GM18870 (cell line): ENCODE measurements at regions not wholly inside any gene's neighbourhood (a gene's known extent, or its start where the extent isn't known, plus 50 kb on each side); places are given as distances from the start of the nearest gene placed in this dataset.
"Not testable (repeated sequence)": the region's sequence is repeated elsewhere in the genome, so short reads cannot be mapped to it uniquely, and the experiment has no call there.

ENCODE experiments used
- ATAC-seq: cut with Tn5 transposase; IDR thresholded peaks from one replicate; pipeline ENCODE4 v1.9.1; 2021; ENCODE audit warnings: moderate library complexity; ENCODE audit not compliant: unreplicated experiment

- ATAC-seq = not testable (repeated sequence)
Measured at GRCh38 chr1:149352205-149352604, 122.6 kb upstream of the NBPF19 start.

DNA sequence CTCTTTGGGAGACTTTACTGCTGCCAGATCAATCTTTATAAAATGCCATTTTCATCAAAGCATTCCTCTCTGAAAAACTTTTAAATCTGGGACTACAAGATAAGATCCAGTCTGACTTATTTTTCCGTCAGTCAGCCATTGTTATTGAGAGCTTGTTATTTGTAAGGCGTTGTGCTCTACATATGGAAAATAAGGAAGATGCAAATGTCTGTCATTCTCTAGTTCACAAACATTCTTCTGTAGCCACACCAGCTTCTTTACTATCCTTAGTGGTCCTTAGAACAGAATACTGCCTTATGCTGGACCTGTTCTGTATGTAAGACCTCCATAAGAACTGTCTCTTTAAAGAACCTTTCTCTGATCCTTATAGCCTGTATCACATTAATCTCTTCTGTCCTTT, 120.3 kb upstream of the NBPF19 start:
- not testable (repeated sequence) for ATAC-seq

GRCh38 chr1:149355748-149356147, 119.1 kb upstream of the NBPF19 start:
- not testable (repeated sequence) for ATAC-seq

- not testable (repeated sequence) for ATAC-seq
Measured at GRCh38 chr1:149356152-149356551, 118.7 kb upstream of the NBPF19 start.

- ATAC-seq = not testable (repeated sequence)
Measured at GRCh38 chr1:149360351-149360750, 114.5 kb upstream of the NBPF19 start.

DNA sequence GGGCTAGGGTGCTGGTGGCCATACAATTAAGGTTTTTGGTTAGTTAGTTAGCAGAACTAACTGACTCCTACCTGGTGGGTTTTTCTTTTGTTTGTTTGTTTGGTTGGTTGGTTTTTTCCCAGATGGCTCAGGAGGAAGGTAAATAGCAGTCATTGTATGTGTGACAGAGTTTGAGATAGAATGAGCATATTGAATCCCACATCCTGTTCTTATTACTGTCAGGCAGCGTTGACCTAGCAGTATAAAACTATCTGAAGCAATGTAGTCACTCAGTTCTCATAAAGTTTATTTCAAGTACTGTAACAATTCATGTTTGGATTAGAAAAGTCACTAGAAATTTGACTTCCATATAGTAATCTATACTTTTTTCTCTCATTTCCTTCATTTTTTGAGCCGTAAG, 113.5 kb upstream of the NBPF19 start:
- ATAC-seq = not testable (repeated sequence)

GRCh38 chr1:149364188-149364981, 110.5 kb upstream of the NBPF19 start:
- ATAC-seq = not testable (repeated sequence)

DNA sequence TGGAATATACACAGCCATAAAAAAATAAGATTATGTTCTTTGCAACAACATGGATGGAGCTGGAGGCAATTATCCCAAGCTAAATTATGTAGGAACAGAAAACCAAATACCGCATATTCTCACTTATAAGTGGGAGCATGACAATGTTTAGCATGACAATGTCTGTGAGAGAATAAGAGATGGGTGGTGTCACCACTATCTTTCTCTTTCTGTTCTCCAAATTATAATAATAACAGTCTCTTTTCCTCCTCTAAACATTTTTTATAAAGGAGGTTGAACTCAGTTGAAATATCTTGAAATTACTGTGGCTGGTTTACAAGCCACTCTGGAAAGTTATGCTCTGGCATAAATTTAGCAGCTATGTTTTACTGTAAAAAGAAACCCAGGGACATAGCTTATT, 108.4 kb upstream of the NBPF19 start:
- not testable (repeated sequence) for ATAC-seq

DNA sequence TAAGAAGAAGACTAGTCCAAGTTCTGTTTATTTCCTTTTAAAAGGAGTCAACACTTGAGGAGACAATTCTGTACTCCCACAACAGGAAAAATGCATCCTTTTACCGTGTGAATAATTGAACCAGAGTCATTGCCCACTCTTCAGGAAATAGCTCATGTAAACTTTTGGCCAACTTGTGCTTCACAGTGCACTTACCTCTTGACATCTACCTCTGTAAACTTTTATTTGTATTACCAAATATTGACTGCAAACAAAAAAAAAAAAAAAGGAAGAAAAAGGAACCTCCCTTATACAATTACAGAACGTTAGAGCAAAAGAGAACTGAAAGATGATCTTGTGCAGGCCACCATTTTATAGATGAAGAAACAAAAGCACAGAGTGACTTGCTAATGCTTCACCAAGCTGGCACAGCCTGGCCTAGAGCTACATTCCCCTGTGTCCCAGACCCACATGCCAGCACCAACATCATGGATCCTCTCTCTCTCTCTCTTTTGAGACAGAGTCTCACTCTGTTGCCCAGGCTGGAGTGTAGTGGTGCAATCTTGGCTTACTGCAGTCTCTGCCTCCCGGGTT, 107.3 kb upstream of the NBPF19 start:
- not testable (repeated sequence) for ATAC-seq

DNA sequence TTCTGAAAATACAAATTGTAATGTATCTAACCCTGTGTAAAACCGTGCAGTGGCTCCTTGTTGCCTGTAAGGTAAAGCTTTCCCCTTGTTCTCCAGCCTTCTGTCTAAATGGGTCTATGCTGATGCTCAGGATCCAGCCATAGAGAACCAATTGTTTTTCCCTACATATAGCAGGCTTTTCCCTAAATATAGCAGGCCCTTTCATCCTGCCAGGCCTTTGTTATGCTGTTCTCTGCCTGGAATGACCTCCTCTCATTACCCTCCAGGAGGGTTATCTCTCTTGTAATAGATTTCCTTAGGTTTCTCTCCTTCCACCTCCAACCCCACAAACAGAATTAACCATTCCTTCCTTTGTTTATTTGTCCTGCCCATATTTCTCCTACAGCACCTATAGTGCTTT, 106.5 kb upstream of the NBPF19 start:
- ATAC-seq = not testable (repeated sequence)

DNA sequence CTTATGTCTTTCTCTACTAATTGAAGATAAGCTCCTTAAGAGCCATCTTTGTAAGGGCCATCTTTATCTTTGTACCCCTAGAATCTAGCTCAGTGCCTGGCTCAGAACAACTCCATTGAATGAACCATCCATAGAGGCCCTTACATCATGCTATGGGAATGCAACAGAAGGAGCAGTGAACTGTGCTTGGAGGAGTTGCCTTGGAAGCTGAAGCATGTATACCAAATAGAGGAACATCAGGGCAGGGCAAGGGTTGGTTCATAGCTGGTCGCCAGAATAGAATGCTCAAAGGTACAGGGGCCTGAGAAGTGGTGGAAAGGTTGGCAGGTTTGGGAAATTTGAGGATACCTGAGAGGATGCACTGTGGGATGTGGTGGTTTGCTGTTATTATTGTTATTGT, 105.8 kb upstream of the NBPF19 start:
- not testable (repeated sequence) for ATAC-seq

DNA sequence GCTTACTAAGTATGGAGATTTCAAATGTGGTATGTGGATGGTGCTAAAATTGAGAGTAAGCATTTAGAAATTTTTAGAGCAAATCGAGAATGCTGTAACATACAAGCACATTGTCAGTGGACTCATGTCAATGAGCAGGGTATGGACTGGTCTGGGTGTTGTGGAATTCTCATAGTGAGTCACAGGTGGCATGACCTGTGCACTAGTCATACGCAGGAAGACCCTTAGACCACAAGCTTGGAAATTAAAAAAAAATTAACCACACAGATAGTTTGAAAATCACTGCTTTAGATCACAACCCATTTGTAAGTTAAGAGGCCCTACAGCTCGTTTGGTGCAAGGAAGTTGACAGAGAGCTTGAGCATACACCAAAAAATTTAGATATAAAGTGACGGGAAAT, 102.9 kb upstream of the NBPF19 start:
- not testable (repeated sequence) for ATAC-seq

DNA sequence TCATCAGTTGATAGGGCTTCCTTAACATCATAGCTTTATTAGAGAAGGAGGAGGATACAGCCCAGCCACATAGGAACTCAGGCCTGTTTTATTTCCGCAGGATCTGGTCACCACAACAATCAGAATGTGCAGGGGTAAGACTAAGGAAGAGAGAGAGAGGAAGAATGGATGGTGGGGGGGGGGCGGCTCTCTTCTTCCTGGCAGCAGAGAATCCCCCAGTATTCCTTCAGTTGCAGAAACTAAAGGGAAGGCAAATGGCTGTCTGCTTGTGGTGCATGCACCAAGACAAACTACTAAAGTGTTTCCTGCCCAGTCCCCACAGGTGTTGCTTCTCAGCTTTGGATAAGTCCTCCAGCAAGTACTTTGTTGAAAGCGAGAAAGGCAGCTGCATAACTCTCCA, 96.4 kb upstream of the NBPF19 start:
- not testable (repeated sequence) for ATAC-seq

DNA sequence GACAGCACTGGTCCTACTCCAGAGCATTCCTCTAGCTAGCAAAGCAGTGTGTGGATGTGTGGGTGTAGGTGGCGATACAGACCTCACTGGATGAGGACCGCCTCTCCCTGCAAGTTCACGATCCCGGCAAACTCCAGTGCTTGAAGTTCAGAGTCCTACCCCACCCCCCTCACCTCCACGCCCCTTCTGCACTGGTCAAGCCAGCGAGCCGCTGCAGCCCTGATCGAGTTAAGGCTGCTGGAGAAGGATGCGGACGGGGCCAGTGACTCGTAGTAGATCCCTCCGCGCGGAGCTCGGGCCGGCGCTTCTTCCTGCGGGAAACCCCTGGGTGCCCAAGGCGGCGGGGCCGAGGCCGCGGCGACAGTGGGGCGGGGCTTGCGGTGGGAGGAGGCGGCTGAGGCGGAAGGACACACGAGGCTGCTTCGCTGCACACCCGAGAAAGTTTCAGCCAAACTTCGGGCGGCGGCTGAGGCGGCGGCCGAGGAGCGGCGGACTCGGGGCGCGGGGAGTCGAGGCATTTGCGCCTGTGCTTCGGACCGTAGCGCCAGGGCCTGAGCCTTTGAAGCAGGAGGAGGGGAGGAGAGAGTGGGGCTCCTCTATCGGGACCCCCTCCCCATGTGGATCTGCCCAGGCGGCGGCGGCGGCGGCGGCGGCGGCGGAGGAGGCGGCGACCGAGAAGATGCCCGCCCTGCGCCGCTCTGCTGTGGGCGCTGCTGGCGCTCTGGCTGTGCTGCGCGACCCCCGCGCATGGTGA, 84.5 kb upstream of the NBPF19 start:
- not testable (repeated sequence) for ATAC-seq

DNA sequence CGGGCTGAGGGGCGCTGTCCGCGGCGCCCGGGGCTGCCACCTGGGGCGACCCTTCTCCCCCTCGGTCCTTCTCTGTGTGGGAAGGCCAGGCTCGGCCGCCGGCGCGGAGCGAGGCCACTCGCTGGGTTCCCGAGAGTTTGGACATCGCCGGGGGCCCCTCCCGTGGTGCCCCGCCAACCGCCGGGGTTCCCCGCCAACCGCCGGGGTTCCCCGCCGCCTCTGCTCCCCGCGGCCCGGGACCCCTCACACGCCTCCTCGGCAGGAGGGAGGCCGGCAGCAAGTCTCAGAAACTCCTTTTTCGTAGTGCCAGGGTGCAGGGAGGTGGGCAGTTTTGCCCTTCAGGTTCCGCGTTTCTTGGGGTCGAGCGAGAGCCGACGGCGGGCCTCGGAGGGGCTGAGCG, 83.9 kb upstream of the NBPF19 start:
- not testable (repeated sequence) for ATAC-seq

GRCh38 chr1:149395802-149396201, 79.0 kb upstream of the NBPF19 start:
- not testable (repeated sequence) for ATAC-seq

DNA sequence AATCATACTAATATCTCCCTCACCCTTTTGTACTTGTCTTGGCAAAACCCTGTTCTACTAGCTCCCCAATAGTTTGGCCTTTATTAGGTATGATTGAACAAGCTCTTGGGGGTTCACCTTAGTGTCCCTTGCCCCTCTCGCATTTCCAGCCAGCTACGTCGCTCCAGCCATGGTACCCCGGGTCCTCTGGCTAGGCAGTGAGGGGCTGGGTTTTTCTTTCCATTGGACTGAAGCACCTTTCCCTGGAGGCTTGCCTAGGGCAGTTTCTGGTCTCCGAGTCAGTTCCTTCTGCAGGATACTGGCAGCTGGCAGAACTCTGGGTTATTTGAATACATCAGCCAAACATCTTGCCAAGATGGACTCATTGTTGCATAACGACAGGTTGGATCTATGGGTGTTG, 76.3 kb upstream of the NBPF19 start:
- ATAC-seq = not testable (repeated sequence)

GRCh38 chr1:149408404-149408803, 66.4 kb upstream of the NBPF19 start:
- not testable (repeated sequence) for ATAC-seq

DNA sequence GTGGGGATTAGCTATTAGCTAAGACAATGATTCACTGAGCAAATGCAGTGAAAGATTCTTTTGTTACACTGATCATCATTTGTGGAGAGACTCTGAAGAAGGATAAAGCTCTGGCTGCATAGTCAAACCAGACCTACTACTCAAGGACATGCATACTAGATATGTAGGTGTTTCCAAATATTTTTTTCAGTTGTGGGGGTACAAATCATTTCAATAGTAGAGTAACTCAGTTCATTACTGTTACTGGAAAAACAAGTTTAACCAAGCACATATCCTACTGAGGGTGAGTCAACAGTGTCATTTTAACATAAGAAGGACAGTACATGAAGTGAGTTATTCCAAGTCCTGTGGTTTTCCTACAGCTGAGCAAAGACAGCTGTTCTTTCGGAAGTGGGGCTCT, 59.5 kb upstream of the NBPF19 start:
- not testable (repeated sequence) for ATAC-seq

GRCh38 chr1:149418782-149419181, 56.1 kb upstream of the NBPF19 start:
- not testable (repeated sequence) for ATAC-seq

DNA sequence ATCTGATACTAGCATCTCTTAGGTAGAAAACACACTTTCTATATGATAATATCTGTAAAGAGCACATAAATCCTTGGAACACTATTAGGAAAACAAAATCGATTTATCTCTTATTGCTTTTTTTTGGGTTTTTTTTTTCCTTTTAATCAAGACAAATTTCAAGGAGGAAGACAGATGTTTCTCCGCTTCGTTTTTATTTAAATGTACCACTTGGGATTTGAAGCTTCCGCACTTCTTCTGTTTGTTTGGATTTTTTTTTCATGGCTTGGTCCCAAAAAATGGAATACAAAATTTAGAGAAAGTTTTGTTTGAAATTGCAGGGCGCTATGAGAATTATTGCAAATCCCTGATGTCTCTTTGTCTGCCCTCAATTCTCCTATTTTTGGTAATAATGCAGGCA, 51.7 kb upstream of the NBPF19 start:
- ATAC-seq = not testable (repeated sequence)
